IMR-90 (cell line): ENCODE measurements at regions not wholly inside any gene's neighbourhood (a gene's known extent, or its start where the extent isn't known, plus 50 kb on each side); places are given as distances from the start of the nearest gene placed in this dataset.

Source experiments
- BHLHE40 ChIP-seq: fragments of 150-350 bp; IDR thresholded peaks from 2 replicates; pipeline ENCODE4 v1.6.1; 2016; ENCODE audit warnings: mild to moderate bottlenecking, low read depth, low read length
- CEBPB ChIP-seq: IDR thresholded peaks from 2 replicates; pipeline ENCODE4 v1.6.1; 2012; ENCODE audit warnings: low read depth, low read length, improper control_type of control experiment
- FOS ChIP-seq: fragments of 150-350 bp; IDR thresholded peaks from 2 replicates; pipeline ENCODE4 v1.6.1; 2016; ENCODE audit warnings: low read depth, low read length
- MAFK ChIP-seq: IDR thresholded peaks from 2 replicates; pipeline ENCODE4 v1.6.1; 2012; ENCODE audit warnings: low read depth, low read length, improper control_type of control experiment
- MAZ ChIP-seq: IDR thresholded peaks from 2 replicates; pipeline ENCODE4 v1.6.1; 2012; ENCODE audit warnings: low read depth, mild to moderate bottlenecking, low read length, improper control_type of control experiment, moderate library complexity, borderline replicate concordance
- POLR2A ChIP-seq: IDR thresholded peaks from 2 replicates; pipeline ENCODE4 v1.6.1; 2012; ENCODE audit warnings: mild to moderate bottlenecking, low read depth, low read length
- RAD21 ChIP-seq: IDR thresholded peaks from 2 replicates; pipeline ENCODE4 v1.6.1; 2012; ENCODE audit warnings: low read length, improper control_type of control experiment
- RFX5 ChIP-seq: IDR thresholded peaks from 2 replicates; pipeline ENCODE4 v1.8.0; 2012; ENCODE audit warnings: low read depth, mild to moderate bottlenecking, low read length, moderate library complexity
- USF2 ChIP-seq: fragments of 150-350 bp; IDR thresholded peaks from 2 replicates; pipeline ENCODE4 v1.6.1; 2017; ENCODE audit warnings: mild to moderate bottlenecking, antibody characterized with exemption, low read length, low read depth
- TF ChIP-seq, protein P1 (sequence below): conservative IDR thresholded peaks from 2 replicates; pipeline ENCODE4 v1.5.1; 2012; ENCODE audit warnings: mild to moderate bottlenecking, low read depth, low read length, improper control_type of control experiment

DNA sequence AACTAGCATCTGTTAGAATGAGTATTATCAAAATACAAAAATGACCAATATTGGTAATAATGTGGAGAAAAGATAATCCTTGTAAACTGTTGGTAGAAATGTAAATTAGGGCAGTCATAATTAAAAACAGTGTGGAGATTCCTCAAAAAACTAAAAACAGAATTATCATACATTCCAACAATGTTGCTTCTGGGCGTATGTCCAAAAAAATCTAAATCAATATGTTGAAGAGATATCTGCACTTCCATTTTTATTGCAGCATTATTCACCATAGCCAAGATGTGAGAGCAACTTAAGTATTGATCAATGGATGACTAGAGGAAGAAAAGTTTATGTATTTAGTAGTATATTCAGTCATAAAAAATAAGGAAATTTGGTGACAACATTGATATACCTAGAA, 59.8 kb upstream of the OR9G4 start:
- TF ChIP-seq, protein P1, sequence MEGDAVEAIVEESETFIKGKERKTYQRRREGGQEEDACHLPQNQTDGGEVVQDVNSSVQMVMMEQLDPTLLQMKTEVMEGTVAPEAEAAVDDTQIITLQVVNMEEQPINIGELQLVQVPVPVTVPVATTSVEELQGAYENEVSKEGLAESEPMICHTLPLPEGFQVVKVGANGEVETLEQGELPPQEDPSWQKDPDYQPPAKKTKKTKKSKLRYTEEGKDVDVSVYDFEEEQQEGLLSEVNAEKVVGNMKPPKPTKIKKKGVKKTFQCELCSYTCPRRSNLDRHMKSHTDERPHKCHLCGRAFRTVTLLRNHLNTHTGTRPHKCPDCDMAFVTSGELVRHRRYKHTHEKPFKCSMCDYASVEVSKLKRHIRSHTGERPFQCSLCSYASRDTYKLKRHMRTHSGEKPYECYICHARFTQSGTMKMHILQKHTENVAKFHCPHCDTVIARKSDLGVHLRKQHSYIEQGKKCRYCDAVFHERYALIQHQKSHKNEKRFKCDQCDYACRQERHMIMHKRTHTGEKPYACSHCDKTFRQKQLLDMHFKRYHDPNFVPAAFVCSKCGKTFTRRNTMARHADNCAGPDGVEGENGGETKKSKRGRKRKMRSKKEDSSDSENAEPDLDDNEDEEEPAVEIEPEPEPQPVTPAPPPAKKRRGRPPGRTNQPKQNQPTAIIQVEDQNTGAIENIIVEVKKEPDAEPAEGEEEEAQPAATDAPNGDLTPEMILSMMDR = no peak
- TF ChIP-seq USF2 (no peak), MAFK (no peak), POLR2A (no peak), MAZ (no peak), CEBPB (no peak), RFX5 (no peak), FOS (no peak), RAD21 (no peak), BHLHE40 (no peak)
